Astrocyte of the cerebellum (primary cell): ENCODE measurements at regions not wholly inside any gene's neighbourhood (a gene's known extent, or its start where the extent isn't known, plus 50 kb on each side); places are given as distances from the start of the nearest gene placed in this dataset.

Source experiments
- DNase-seq: peaks from one replicate; pipeline ENCODE4 v3.0.0-alpha.2; 2011; ENCODE audit warnings: low read depth
- H3K4me3 ChIP-seq: 2 replicates; pipeline ENCODE4 v1.5.1; 2011; ENCODE audit warnings: mild to moderate bottlenecking, low read depth, low read length, moderate library complexity
- CTCF ChIP-seq: IDR thresholded peaks from 2 replicates; pipeline ENCODE4 v1.5.1; 2012; ENCODE audit warnings: low read length, low read depth, moderate library complexity, mild to moderate bottlenecking; ENCODE audit errors: missing control alignments
- in situ Hi-C: cut with HindIII; loops from 2 replicates; pipeline ENCODE4 v1.10.0; 2017; ENCODE audit warnings: low sequenced_read_pairs

GRCh38 chr16:86716649-86717048, 138.3 kb downstream of the FOXL1 start:
- no peak for TF ChIP-seq CTCF
- H3K4me3 ChIP-seq: no peak overlapping the region
- in situ Hi-C loops: loop anchor here (5.0 kb wide), 1 partner anchor 46 kb away; no protein-coding TSS in a partner anchor
- no peak for DNase-seq

DNA sequence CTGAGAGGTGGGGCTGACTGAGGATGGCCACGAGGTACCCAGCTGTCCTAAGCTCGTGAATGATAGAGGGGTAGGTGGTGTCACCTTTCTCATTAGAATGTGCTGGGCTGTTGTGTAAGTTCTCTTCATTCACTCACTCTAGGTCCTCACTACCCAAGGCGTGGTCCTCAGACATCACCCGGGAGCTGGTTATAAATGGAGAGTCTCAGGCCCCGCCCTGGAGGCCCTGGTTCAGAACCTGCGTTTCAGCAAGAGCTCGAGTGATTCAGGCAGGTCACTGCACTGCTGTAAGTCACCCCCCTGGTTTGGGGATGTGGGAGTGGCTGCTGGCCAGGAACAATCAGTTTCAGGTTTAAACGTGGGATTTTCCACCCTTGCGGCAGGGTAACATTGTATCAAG, 139.8 kb downstream of the FOXL1 start:
- no peak for DNase-seq
- in situ Hi-C loops: loop anchor here (5.0 kb wide), 1 partner anchor 44 kb away; no protein-coding TSS in a partner anchor
- no peak for TF ChIP-seq CTCF
- H3K4me3 ChIP-seq: no peak overlapping the region

DNA sequence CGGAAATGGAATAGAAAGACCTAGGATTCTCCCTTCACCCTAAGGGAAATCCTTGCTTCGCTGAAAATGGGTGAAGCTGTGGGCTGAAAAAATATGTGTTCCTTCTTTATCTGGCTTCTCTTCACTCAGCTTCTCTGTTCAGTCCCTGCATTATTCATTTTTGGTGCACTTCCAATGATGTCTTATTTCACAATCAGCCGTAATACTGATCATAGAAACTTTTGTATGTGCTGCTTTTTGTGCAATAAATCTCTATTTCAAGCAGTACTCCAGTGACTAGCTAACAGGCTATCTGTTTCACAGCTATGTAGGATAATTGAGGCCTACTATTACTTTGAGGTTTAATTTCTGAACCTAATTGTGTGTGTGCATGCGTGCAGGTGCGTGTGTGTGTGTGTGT, 144.6 kb downstream of the FOXL1 start:
- H3K4me3 ChIP-seq: no peak overlapping the region
- no peak for DNase-seq
- in situ Hi-C loops: no loop called here
- no peak for TF ChIP-seq CTCF

DNA sequence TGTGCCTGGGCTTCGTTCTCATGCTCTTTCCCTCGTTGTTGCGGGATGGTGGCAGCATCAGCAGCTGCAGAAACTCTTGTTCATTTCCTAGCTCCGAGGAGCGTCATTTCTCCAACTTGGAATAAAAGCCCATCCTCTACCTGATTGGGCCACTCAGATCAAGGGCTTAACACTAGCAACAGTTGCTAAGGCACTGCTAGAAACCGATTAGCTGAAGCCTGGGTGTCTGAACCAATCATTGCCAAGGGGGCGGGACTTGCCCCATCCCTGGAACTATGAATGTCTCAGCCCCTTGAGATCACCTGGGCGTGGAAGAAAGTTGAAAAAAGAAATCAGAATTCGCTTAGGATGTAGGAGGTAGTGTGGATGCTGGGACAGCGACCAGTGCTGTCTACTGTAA, 145.3 kb downstream of the FOXL1 start:
- DNase-seq: no peak
- in situ Hi-C loops: no loop called here
- TF ChIP-seq CTCF: no peak
- no peak overlapping the region for H3K4me3 ChIP-seq

DNA sequence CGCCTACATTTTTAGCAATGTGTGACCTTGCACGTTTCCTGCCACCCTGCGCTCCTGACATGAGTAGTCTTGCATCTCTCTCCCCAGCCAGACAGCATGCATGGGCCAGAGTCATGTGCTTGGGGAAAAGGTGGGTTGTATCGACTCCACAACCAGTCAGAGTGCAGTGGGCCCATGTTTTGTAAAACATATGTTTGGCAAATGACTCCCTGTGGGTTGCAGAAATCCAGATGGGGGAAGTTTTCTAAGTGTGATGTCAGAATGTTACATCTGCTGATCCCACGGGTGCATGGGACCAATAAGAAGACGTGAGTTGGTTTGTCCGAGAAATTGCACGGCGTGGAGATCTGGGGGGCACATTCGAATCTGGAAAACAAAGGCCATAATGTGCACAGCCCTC, 147.1 kb downstream of the FOXL1 start:
- in situ Hi-C loops: no loop called here
- TF ChIP-seq CTCF: no peak
- no peak for DNase-seq
- H3K4me3 ChIP-seq: no peak overlapping the region

DNA sequence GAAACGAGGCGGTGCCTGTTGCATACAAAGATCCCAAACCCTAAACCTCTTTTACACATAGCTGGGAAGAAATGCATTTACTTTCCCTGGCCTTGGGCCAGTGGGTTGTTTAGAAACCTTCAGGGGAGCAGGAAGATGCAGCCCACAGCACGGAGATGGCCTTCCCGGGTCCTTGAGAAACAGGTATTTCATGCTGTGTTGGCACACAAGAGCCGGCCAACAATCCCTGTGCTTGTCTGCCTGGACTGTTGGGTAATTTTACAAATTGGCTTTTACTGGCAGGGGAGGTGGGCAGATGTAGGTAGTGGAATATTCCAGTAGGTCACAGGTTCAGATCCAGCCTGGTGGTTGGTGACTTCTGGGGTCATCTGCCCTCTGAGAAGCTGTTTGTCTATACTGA, 148.0 kb downstream of the FOXL1 start:
- TF ChIP-seq CTCF: no peak
- in situ Hi-C loops: no loop called here
- no peak overlapping the region for H3K4me3 ChIP-seq
- no peak for DNase-seq

GRCh38 chr16:86727131-86727530, 148.8 kb downstream of the FOXL1 start:
- TF ChIP-seq CTCF: no peak

More at GRCh38 chr16:86727131-86727530, 148.8 kb downstream of the FOXL1 start:
- no peak for DNase-seq
- in situ Hi-C loops: no loop called here
- H3K4me3 ChIP-seq: no peak overlapping the region
